ENCODE measurements at regions not wholly inside any gene's neighbourhood (a gene's known extent, or its start where the extent isn't known, plus 50 kb on each side); places are given as distances from the start of the nearest gene placed in this dataset.

- no peak for DNase-seq
These were observed 110.0 kb downstream of the LITAF start for GRCh38 chr16:11476676-11477075.

DNA sequence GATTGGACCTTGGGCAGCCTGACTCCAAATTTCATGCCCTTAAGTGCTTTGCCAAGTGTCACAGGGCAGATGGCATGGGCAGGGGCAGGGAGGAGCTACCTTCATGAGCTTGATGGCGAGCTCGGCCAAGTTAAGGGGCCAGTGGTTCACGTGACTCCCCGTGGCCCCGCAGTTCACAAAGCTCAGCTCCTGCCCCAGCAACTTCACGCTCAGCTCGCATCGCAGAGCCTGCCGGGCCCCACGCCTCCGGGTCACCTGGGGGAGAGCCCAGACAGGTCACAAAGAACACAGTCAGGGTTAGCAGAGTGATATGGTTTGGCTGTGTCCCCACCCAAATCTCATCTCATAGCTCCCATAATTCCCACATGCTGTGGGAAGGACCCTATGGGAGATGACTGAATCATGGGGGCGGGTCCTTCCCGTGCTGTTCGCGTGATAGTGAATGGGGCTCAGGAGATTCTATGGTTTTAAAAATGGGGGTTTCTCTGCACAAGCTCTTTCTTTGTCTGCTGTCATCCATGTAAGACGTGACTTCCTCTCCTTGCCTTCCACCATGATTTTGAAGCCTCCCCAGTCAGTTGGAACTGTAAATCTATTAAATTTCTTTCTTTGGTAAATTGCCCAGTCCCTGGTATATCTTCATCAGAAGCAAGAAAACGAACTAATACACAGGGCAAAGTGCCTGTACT, 108.1 kb downstream of the LITAF start:
- DNase-seq = no peak

- DNase-seq = no peak
These were observed 106.8 kb downstream of the LITAF start for GRCh38 chr16:11479916-11480315.

GRCh38 chr16:11480634-11481033, 106.1 kb downstream of the LITAF start:
- DNase-seq = no peak

GRCh38 chr16:11481987-11482386, 104.7 kb downstream of the LITAF start:
- no peak for DNase-seq

DNA sequence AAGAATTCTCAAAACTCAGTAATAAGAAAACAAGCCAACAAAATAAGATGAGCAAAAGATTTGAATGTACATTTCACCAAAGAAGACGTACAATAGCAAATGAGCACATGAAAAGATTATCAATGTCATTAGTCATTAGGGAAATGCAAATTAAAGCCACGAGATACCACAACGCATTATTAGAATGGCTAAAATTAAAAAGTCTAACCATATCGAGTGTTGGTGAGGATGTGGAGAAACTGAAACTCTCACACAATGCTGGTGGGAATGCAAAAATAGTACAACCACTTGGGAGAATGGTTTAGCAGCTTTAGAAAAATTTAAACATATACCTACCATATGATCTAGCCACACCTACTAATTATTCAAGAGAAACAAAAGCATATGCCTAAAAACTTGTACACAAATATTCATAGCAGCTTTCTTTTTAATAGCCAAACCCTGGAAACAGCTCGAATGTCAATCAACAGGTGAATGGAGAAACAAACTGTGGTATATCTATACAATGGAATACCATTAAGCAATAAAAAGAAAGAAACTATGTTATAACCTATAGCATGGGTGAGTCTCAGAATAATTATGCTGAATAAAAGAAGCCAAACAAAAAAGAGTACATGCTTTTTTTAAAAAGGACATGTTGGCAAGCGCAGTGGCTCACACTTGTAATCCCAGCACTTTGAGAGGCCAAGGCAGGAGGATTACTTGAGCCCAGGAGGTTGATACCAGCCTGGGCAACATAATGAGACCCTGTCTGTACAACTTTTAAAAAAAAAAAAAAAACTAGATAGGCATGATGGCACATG, 103.6 kb downstream of the LITAF start:
- DNase-seq = no peak

GRCh38 chr16:11484691-11485258, 101.9 kb downstream of the LITAF start:
- DNase-seq = no peak

GRCh38 chr16:11485676-11486075, 101.0 kb downstream of the LITAF start:
- DNase-seq = no peak

- DNase-seq = no peak
These were observed 99.4 kb downstream of the LITAF start for GRCh38 chr16:11487289-11487688.

- DNase-seq = no peak
These were observed 98.4 kb downstream of the LITAF start for GRCh38 chr16:11488304-11488703.

DNA sequence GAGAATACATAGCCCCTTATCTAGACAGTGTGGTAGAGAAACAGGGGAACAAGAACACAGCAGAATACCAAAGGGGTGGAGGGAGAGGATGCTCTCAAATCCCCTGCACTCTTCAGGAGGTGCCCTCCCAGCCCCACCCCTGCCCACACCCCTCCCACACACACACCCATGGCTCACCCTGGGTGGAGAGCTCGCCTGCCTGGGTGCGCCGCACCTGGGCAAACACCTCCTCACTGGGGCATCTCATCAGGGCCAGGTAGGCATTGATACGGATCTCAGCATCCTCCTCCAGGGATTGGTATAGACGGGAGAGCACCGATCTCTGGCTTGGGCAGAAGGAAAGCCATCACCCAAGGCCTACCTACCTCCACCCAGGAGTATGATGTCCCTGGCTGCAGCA, 95.2 kb downstream of the LITAF start:
- DNase-seq = no peak

DNA sequence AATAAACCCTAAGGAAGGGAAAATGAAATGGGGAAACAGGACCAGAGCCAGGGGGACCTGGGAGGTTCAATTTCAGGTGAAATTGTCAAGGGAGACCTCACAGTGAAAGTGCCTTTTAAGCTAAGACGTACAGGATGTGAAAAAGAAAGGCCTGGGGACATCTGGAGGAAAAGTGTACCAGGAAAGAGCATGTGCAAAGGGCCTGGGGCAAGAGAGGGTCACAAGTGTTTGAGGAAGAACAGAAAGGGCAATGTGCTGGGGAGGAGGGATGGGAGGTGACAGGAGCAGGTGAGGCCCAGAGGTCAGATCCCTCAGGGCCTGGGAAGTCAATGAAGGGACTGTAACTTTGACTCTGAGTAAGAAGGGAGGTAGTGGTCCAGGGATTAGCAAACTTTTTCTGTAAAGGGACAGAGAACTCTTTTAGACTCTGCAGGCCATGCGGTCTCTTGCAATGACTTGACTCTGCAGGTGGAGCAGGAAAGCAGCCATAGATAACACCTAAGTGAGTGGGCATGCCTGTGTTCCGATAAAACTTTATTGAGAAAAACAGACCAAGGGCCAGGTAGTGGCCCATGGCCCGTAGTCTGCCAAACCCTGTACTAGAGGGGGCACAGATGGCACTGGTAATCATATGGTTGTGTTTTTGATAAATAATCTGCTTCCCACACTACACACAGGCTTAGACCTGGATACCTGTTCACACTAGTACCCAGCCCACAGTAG, 93.8 kb downstream of the LITAF start:
- DNase-seq = no peak

DNA sequence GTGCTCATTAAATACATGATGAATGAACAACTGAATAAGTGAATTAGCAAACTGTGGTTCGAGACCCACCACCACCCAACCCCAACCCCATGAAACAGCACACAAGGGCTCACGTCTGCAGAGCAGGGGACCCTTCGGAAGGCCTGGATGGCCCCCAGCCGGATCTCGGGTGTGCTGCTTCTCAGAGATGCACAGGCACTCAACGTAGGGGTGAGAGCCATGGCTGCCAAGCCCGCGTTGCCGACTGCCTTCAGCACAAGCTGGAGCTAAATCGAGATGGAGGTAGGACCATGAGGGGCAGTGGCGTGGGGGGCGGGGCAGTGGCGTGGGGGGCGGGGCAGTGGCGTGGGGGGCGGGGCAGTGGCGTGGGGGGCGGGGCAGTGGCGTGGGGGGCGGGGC, 93.2 kb downstream of the LITAF start:
- no peak for DNase-seq

GRCh38 chr16:11494029-11494428, 92.7 kb downstream of the LITAF start:
- DNase-seq = no peak

- no peak for DNase-seq
These were observed 92.3 kb downstream of the LITAF start for GRCh38 chr16:11494433-11494832.

GRCh38 chr16:11495066-11495407, 91.7 kb downstream of the LITAF start:
- DNase-seq = no peak

All from activated effector memory CD4-positive, alpha-beta T cell treated with Interleukin-2 at 50 U/mL for 16 hours (primary cell).